Smooth muscle cell (in vitro differentiated cells): ENCODE measurements at regions not wholly inside any gene's neighbourhood (a gene's known extent, or its start where the extent isn't known, plus 50 kb on each side); places are given as distances from the start of the nearest gene placed in this dataset.

Source experiments
- DNase-seq: peaks from one replicate; lab custom pipeline; 2025; ENCODE audit not compliant: unreplicated experiment; lab: John Stamatoyannopoulos, UW
- H2AFZ ChIP-seq: fragments of 200-600 bp; sonication (generic); 2 replicates; pipeline ENCODE4 v1.6.0; 2016; ENCODE audit warnings: antibody characterized with exemption, low read depth, mild to moderate bottlenecking
- H3F3A ChIP-seq: fragments of 200-600 bp; sonication (generic); 2 replicates; pipeline ENCODE4 v1.6.0; 2017; ENCODE audit warnings: antibody characterized with exemption, low read depth
- H3K27ac ChIP-seq: fragments of 200-600 bp; sonication (generic); 2 replicates; pipeline ENCODE4 v1.5.1; 2016; ENCODE audit warnings: low read depth, mild to moderate bottlenecking
- H3K27me3 ChIP-seq: fragments of 200-600 bp; sonication (generic); 2 replicates; pipeline ENCODE4 v1.6.1; 2016; ENCODE audit warnings: low read depth, mild to moderate bottlenecking
- H3K36me3 ChIP-seq: fragments of 200-600 bp; sonication (generic); 2 replicates; pipeline ENCODE4 v1.5.1; 2016; ENCODE audit warnings: low read depth
- H3K4me1 ChIP-seq: fragments of 200-600 bp; sonication (generic); 2 replicates; pipeline ENCODE4 v1.5.1; 2016; ENCODE audit warnings: low read depth
- H3K4me2 ChIP-seq: fragments of 200-600 bp; sonication (generic); 2 replicates; pipeline ENCODE4 v1.6.0; 2016; ENCODE audit warnings: mild to moderate bottlenecking
- H3K4me3 ChIP-seq: fragments of 200-600 bp; sonication (generic); 2 replicates; pipeline ENCODE4 v1.5.1; 2016; ENCODE audit warnings: mild to moderate bottlenecking
- H3K79me2 ChIP-seq: fragments of 200-600 bp; sonication (generic); 2 replicates; pipeline ENCODE4 v1.6.0; 2016; ENCODE audit warnings: low read depth, mild to moderate bottlenecking
- H3K9ac ChIP-seq: fragments of 200-600 bp; sonication (generic); 2 replicates; pipeline ENCODE4 v1.6.0; 2016; ENCODE audit warnings: low read depth
- H3K9me3 ChIP-seq: fragments of 200-600 bp; sonication (generic); replicated peaks from 2 replicates; pipeline ENCODE4 v1.5.1; 2016; ENCODE audit warnings: low read depth
- H4K20me1 ChIP-seq: fragments of 200-600 bp; sonication (generic); 2 replicates; pipeline ENCODE4 v1.6.0; 2016; ENCODE audit warnings: low read depth
- WGBS: methylation state at CpG from one replicate; pipeline ENCODE4 v1.1.7; 2016; ENCODE audit warnings: low lambda C conversion rate; 5-methylcytosine and 5-hydroxymethylcytosine counted together
- TF ChIP-seq, protein P1 (sequence below): fragments of 200-600 bp; sonication (generic); IDR thresholded peaks from 2 replicates; pipeline ENCODE4 v1.5.1; 2017; ENCODE audit warnings: borderline replicate concordance, mild to moderate bottlenecking, antibody characterized with exemption; ENCODE audit not compliant: insufficient read depth, poor library complexity, severe bottlenecking

DNA sequence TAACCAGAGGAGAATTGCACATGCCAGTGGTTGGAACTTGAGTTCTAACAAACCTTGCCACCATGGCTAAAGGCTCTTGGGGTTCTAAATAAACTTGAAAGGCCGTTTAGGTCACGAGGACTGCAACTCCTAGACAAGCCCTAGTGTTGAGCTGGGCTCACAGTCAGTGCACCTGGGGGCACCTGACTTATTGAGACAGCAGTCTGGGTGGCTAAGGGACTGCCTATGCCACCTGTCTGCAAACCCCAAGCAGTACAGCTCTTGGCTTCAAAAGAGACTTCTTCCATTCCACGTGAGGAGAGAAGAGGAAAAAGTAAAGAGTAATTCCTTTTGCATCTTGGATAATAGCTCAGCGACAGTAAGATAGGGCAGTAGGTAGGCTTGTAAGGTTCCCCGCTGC, 765.6 kb upstream of the FOXG1 start:
- Histone ChIP-seq H4K20me1 (no peaks in the 10 kb centered on the region), H2AFZ (no peak overlapping the region), H3K4me1 (peaks cover 14% of the 10 kb centered on the region), H3K4me3 (no peak overlapping the region), H3K9me3 (no peaks in the 10 kb centered on the region), H3K27ac (no peak overlapping the region), H3K36me3 (no peaks in the 10 kb centered on the region), H3F3A (no peaks in the 10 kb centered on the region), H3K4me2 (no peak overlapping the region), H3K9ac (no peak overlapping the region), H3K79me2 (no peaks in the 10 kb centered on the region), H3K27me3 (no peaks in the 10 kb centered on the region)
- TF ChIP-seq, protein P1, sequence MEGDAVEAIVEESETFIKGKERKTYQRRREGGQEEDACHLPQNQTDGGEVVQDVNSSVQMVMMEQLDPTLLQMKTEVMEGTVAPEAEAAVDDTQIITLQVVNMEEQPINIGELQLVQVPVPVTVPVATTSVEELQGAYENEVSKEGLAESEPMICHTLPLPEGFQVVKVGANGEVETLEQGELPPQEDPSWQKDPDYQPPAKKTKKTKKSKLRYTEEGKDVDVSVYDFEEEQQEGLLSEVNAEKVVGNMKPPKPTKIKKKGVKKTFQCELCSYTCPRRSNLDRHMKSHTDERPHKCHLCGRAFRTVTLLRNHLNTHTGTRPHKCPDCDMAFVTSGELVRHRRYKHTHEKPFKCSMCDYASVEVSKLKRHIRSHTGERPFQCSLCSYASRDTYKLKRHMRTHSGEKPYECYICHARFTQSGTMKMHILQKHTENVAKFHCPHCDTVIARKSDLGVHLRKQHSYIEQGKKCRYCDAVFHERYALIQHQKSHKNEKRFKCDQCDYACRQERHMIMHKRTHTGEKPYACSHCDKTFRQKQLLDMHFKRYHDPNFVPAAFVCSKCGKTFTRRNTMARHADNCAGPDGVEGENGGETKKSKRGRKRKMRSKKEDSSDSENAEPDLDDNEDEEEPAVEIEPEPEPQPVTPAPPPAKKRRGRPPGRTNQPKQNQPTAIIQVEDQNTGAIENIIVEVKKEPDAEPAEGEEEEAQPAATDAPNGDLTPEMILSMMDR = no peak
- 84% methylated on average over 5 of the region's 5 CpGs for WGBS
- DNase-seq = no peak

DNA sequence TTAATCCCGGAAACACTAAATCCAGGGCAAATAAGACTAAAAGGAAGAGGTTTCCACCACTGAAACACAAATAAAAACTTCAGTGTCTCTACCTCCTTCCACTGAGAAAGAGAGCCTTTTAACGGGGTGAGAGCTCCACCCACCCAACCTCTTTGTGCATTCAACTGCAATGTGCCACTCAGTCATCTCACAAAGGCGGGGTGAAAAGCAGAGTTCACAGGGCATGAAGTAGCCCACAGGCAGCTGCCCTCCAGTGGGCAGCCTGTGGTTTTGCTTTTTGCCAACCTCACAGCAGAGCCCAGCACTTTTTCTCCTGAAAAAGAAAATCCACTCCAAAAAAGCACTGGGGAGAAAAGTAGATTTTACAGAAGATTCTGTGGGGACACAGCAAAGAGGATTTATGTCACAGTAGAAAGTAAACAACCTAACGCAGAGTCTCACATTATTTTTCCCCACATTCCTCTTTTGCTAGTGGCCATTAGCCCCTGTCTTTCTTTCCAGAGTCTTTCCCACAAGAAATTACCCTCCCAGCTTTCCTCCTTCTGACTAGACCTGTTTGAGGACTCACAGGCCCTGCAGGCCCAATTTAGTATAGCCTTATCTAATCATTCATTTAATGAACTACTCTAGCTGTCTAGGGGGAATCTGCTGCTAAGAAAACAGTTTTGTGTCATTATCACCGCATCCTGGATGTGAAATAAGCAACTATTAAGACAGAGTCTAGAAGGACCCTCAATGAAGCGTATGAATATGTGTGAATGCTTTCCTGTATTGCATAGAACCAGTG, 753.8 kb upstream of the FOXG1 start:
- no peak overlapping the region for H2AFZ ChIP-seq
- no peaks in the 10 kb centered on the region for H3K9me3 ChIP-seq
- H3K4me3 ChIP-seq = no peak overlapping the region
- H3K36me3 ChIP-seq = no peaks in the 10 kb centered on the region
- H3K79me2 ChIP-seq = no peaks in the 10 kb centered on the region
- no peaks in the 10 kb centered on the region for H3F3A ChIP-seq
- DNase-seq = no peak
- H3K27ac ChIP-seq = no peak overlapping the region
- no peaks in the 10 kb centered on the region for H3K27me3 ChIP-seq
- H3K4me1 ChIP-seq = no peaks in the 10 kb centered on the region
- H4K20me1 ChIP-seq = no peaks in the 10 kb centered on the region
- no peak overlapping the region for H3K9ac ChIP-seq
- TF ChIP-seq, protein P1 = no peak
- 50% methylated on average over 6 of the region's 6 CpGs for whole genome bisulfite sequencing
- no peak overlapping the region for H3K4me2 ChIP-seq

DNA sequence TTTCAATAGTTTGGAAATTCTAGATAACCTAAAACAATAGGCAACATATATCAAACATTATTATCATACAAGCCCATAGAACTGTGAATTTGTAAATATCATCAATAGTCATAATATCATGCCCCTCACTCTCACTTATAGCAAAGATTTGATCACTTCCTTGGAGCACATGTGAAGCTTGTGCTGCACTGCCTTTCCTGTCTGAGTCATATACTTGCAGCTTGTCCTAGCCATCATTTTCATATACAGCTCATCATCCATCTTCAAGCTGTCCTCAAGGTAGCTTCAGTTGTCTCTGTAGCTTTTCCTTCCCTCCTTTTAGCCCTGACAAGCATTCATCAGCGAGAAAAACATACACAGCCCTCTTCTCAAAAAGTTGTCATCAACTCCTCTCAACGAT, 746.5 kb upstream of the FOXG1 start:
- Histone ChIP-seq H3K9ac (no peak overlapping the region), H3K9me3 (no peaks in the 10 kb centered on the region), H4K20me1 (no peaks in the 10 kb centered on the region), H3K27me3 (no peaks in the 10 kb centered on the region), H2AFZ (no peak overlapping the region), H3F3A (no peaks in the 10 kb centered on the region), H3K27ac (no peak overlapping the region), H3K79me2 (no peaks in the 10 kb centered on the region), H3K4me2 (no peak overlapping the region), H3K4me1 (no peaks in the 10 kb centered on the region), H3K4me3 (no peak overlapping the region), H3K36me3 (no peaks in the 10 kb centered on the region)
- DNase-seq = no peak
- WGBS = 91% methylated on average over 2 of the region's 2 CpGs
- TF ChIP-seq, protein P1 = no peak

DNA sequence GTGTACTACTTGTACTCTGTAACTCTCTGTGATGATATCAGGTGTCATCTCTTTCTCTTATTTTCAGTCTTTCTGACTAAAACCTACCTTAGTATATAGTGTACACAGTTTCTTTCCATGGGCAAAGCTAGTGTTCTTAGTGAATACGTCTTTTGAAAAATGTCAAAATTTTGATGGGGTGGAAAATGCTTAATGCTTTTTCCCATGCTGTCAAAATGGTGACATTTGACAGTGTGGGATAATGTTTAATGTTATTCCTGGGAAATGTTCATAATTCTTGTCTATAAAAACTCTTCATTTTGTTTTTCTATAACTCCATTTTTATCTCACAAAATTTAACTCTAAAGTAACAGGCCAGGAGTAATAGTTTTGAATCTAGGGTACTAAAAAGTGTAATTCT, 742.7 kb upstream of the FOXG1 start:
- no peak for DNase-seq
- no peaks in the 10 kb centered on the region for H3K79me2 ChIP-seq
- H3F3A ChIP-seq = no peaks in the 10 kb centered on the region
- H3K9me3 ChIP-seq = no peaks in the 10 kb centered on the region
- H3K9ac ChIP-seq = no peak overlapping the region
- WGBS = 90% methylated on average over 1 of the region's 1 CpG
- H3K27me3 ChIP-seq = no peaks in the 10 kb centered on the region
- H3K27ac ChIP-seq = no peak overlapping the region
- no peaks in the 10 kb centered on the region for H4K20me1 ChIP-seq
- TF ChIP-seq, protein P1 = no peak
- H3K4me2 ChIP-seq = no peak overlapping the region
- H3K4me3 ChIP-seq = no peak overlapping the region
- H2AFZ ChIP-seq = no peak overlapping the region
- no peaks in the 10 kb centered on the region for H3K36me3 ChIP-seq
- no peaks in the 10 kb centered on the region for H3K4me1 ChIP-seq
